Stomach (tissue), 4 donors: ENCODE measurements at regions not wholly inside any gene's neighbourhood (a gene's known extent, or its start where the extent isn't known, plus 50 kb on each side); places are given as distances from the start of the nearest gene placed in this dataset.

Experiments
- CTCF ChIP-seq, 7 experiments: fragments of 450-650 bp in 4 of 7; fragments of 200-600 bp in 3 of 7; sonication (generic) in 3 of 7; IDR thresholded peaks; one replicate each; pipeline ENCODE4 v1.5.1; 2016 to 2019; ENCODE audit warnings: antibody characterized with exemption in 7 of 7, control low read depth in 2 of 7, mild to moderate bottlenecking in 1 of 7
- POLR2A ChIP-seq, 4 donors: fragments of 450-650 bp; IDR thresholded peaks; one replicate each; pipeline ENCODE4 v1.6.1; 2016; ENCODE audit warnings: antibody characterized with exemption in 4 of 4, control low read depth in 2 of 4, mild to moderate bottlenecking in 1 of 4, moderate library complexity in 1 of 4

GRCh38 chr7:116405810-116406209 is 93.7 kb upstream of the CAV2 start:
- TF ChIP-seq POLR2A (IDR thresholded peaks at IDR 0.05): no peak
- no peak for TF ChIP-seq CTCF (IDR thresholded peaks at IDR 0.05)
